SK-N-SH (cell line): ENCODE measurements at regions not wholly inside any gene's neighbourhood (a gene's known extent, or its start where the extent isn't known, plus 50 kb on each side); places are given as distances from the start of the nearest gene placed in this dataset.

Experiments
- CTCF ChIA-PET: fragments of 300-600, 350-600 bp; formaldehyde crosslinking; extraction: SDS; loops from one replicate; lab custom pipeline; 2021; lab: Yijun Ruan, JAX
- POLR2A ChIA-PET: fragments of 350-600 bp; sonication (Branson Sonifier 250); formaldehyde crosslinking; extraction: SDS; loops from one replicate; lab custom pipeline; 2020; ENCODE audit warnings: antibody characterized with exemption, inconsistent platforms; lab: Yijun Ruan, JAX
- DNase-seq: peaks from one replicate; pipeline ENCODE4 v3.0.0; 2012
- H2AFZ ChIP-seq: fragments of 200-600 bp; sonication (generic); 2 replicates; pipeline ENCODE4 v1.8.1; 2016; ENCODE audit warnings: antibody characterized with exemption, mild to moderate bottlenecking, low read depth
- H3F3A ChIP-seq: fragments of 200-600 bp; sonication (generic); replicated peaks from 2 replicates; pipeline ENCODE3; 2016; ENCODE audit warnings: antibody characterized with exemption, mild to moderate bottlenecking; ENCODE audit not compliant: insufficient read depth
- H3K27ac ChIP-seq, 2 experiments: fragments of 200-500 bp in 1 of 2; fragments of 200-600 bp in 1 of 2; sonication (Bioruptor generic) in 1 of 2; sonication (generic), shearing (Covaris generic) in 1 of 2; 2 replicates each; pipeline versions ENCODE4 v1.5.1 to v1.6.1; 2014 to 2016; ENCODE audit warnings: low read depth in 2 of 2, inconsistent platforms in 1 of 2, low read length in 1 of 2, mild to moderate bottlenecking in 1 of 2, mixed read lengths in 1 of 2
- H3K27me3 ChIP-seq: fragments of 200-600 bp; sonication (generic), shearing (Covaris generic); 2 replicates; pipeline ENCODE4 v1.6.1; 2016; ENCODE audit warnings: mixed run types; ENCODE audit not compliant: insufficient read depth
- H3K36me3 ChIP-seq, 2 experiments: fragments of 200-500 bp in 1 of 2; fragments of 200-600 bp in 1 of 2; sonication (Bioruptor generic) in 1 of 2; sonication (generic) in 1 of 2; replicated peaks in 1 of 2; 2 replicates each; pipeline versions ENCODE3 to v1.5.1; 2014 to 2016; ENCODE audit warnings: low read length in 1 of 2, mild to moderate bottlenecking in 1 of 2; ENCODE audit not compliant: insufficient read depth in 2 of 2, control insufficient read depth in 1 of 2
- H3K4me1 ChIP-seq, 2 experiments: fragments of 200-500 bp in 1 of 2; fragments of 200-600 bp in 1 of 2; sonication (Bioruptor generic) in 1 of 2; sonication (generic), shearing (Covaris generic) in 1 of 2; 2 replicates each; pipeline versions ENCODE4 v1.5.1 to v1.6.1; 2014 to 2016; ENCODE audit warnings: low read depth in 1 of 2, low read length in 1 of 2, mixed run types in 1 of 2; ENCODE audit not compliant: insufficient read depth in 2 of 2, control insufficient read depth in 1 of 2
- H3K4me2 ChIP-seq: fragments of 200-600 bp; sonication (generic), shearing (Covaris generic); 2 replicates; pipeline ENCODE4 v1.6.1; 2017; ENCODE audit warnings: mixed run types
- H3K4me3 ChIP-seq, 2 experiments: fragments of 200-500 bp in 1 of 2; fragments of 200-600 bp in 1 of 2; sonication (Bioruptor generic) in 1 of 2; sonication (generic), shearing (Covaris generic) in 1 of 2; 2 replicates each; pipeline versions ENCODE4 v1.5.1 to v1.8.1; 2014 to 2016; ENCODE audit warnings: low read depth in 2 of 2, inconsistent platforms in 1 of 2, low read length in 1 of 2, mild to moderate bottlenecking in 1 of 2, mixed read lengths in 1 of 2, moderate library complexity in 1 of 2
- H3K79me2 ChIP-seq: fragments of 200-600 bp; sonication (generic); 2 replicates; pipeline ENCODE4 v1.8.1; 2017; ENCODE audit warnings: mild to moderate bottlenecking; ENCODE audit not compliant: insufficient read depth
- H3K9ac ChIP-seq: fragments of 200-600 bp; sonication (generic); 2 replicates; pipeline ENCODE4 v1.6.1; 2017; ENCODE audit warnings: mixed run types
- H3K9me2 ChIP-seq: fragments of 200-600 bp; sonication (generic); 2 replicates; pipeline ENCODE4 v1.6.1; 2017; ENCODE audit warnings: mixed run types
- H3K9me3 ChIP-seq: fragments of 200-600 bp; sonication (generic); 2 replicates; pipeline ENCODE4 v1.6.1; 2017; ENCODE audit warnings: mixed run types, mild to moderate bottlenecking, moderate library complexity
- H4K20me1 ChIP-seq: fragments of 200-600 bp; sonication (generic); 2 replicates; pipeline ENCODE4 v1.6.1; 2017; ENCODE audit warnings: mild to moderate bottlenecking, mixed run types; ENCODE audit not compliant: insufficient read depth
- CHD2 ChIP-seq: fragments of 150-350 bp; IDR thresholded peaks from 2 replicates; pipeline ENCODE4 v1.6.1; 2018; ENCODE audit warnings: low read length; ENCODE audit not compliant: partially characterized antibody
- ELF1 ChIP-seq: IDR thresholded peaks from 2 replicates; pipeline ENCODE4 v1.4.0; 2012
- EP300 ChIP-seq, 2 experiments: IDR thresholded peaks; 2 replicates each; pipeline versions ENCODE4 v1.4.0 to v1.6.1; 2012; ENCODE audit warnings: borderline replicate concordance in 1 of 2, low read depth in 1 of 2, low read length in 1 of 2
- FOSL2 ChIP-seq: IDR thresholded peaks from 2 replicates; pipeline ENCODE4 v1.4.0; 2012; ENCODE audit warnings: low read depth, mild to moderate bottlenecking, moderate library complexity, borderline replicate concordance
- FOXJ3 ChIP-seq: sonication (generic); formaldehyde crosslinking; IDR thresholded peaks from 2 replicates; pipeline ENCODE4 v1.5.1; 2020; ENCODE audit warnings: mild to moderate bottlenecking, missing genetic modification reagents
- FOXM1 ChIP-seq: IDR thresholded peaks from 2 replicates; pipeline ENCODE4 v1.4.0; 2012; ENCODE audit warnings: low read depth, mild to moderate bottlenecking
- GABPA ChIP-seq: IDR thresholded peaks from 2 replicates; pipeline ENCODE4 v1.4.0; 2012; ENCODE audit warnings: low read depth, mild to moderate bottlenecking
- GATA2 ChIP-seq: sonication (generic); formaldehyde crosslinking; IDR thresholded peaks from 2 replicates; pipeline ENCODE4 v1.5.0; 2020; ENCODE audit warnings: mild to moderate bottlenecking, missing genetic modification reagents
- MAX ChIP-seq: IDR thresholded peaks from 2 replicates; pipeline ENCODE4 v1.4.0; 2012; ENCODE audit warnings: low read depth
- MEF2A ChIP-seq: IDR thresholded peaks from 2 replicates; pipeline ENCODE4 v1.4.0; 2012; ENCODE audit warnings: low read depth, borderline replicate concordance
- NFIC ChIP-seq: IDR thresholded peaks from 2 replicates; pipeline ENCODE4 v1.4.0; 2012; ENCODE audit warnings: borderline replicate concordance
- NRF1 ChIP-seq: IDR thresholded peaks from 2 replicates; pipeline ENCODE4 v1.6.1; 2012; ENCODE audit warnings: low read depth, mild to moderate bottlenecking, low read length
- POLR2AphosphoS5 ChIP-seq: IDR thresholded peaks from 2 replicates; pipeline ENCODE4 v1.6.1; 2012; ENCODE audit warnings: low read depth, low read length
- RCOR1 ChIP-seq: fragments of 150-350 bp; IDR thresholded peaks from 2 replicates; pipeline ENCODE4 v1.6.1; 2017; ENCODE audit warnings: antibody characterized with exemption, low read length
- SIN3A ChIP-seq: IDR thresholded peaks from 2 replicates; pipeline ENCODE4 v1.6.1; 2012; ENCODE audit warnings: low read depth, mild to moderate bottlenecking, low read length, moderate library complexity, borderline replicate concordance
- TCF12 ChIP-seq: IDR thresholded peaks from 2 replicates; pipeline ENCODE4 v1.4.0; 2012
- TEAD4 ChIP-seq: IDR thresholded peaks from 2 replicates; pipeline ENCODE4 v1.4.0; 2012; ENCODE audit warnings: mild to moderate bottlenecking, borderline replicate concordance; ENCODE audit not compliant: insufficient read depth
- USF1 ChIP-seq: IDR thresholded peaks from 2 replicates; pipeline ENCODE4 v1.4.0; 2012; ENCODE audit warnings: low read depth, borderline replicate concordance
- WGBS: methylation state at CpG from one replicate; pipeline ENCODE4 v1.1.6; 2017; ENCODE audit warnings: low lambda C conversion rate; 5-methylcytosine and 5-hydroxymethylcytosine counted together
- TF ChIP-seq, protein P1 (sequence below): IDR thresholded peaks from 2 replicates; pipeline ENCODE4; 2012

DNA sequence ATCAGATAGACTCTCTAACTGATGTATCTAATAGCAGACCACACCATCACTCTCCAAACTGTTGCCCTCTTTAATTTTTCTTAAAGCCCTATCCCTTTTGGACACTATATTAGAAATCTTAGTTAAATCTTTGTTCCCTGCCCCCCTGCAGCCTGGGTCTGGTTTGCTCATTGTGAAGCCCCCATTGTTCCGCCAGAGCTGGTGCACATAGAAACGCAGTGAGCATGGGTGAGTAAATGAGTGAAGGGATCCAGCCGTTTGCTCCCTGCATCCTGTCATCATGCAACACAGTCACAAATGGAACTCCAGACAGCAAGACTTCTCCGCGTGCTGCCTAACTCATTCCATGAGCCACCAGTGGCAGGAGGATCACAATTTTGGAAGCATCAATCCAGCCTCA lies 402.5 kb downstream of the PREX1 start:
- no peaks in the 10 kb centered on the region for H3K36me3 ChIP-seq
- H4K20me1 ChIP-seq = no peaks in the 10 kb centered on the region
- CTCF ChIA-PET = interaction anchor here (1.7 kb wide), 1 partner anchor 196 kb away, joined by 4 read pairs; no protein-coding TSS in a partner anchor
- WGBS = 62% methylated on average over 5 of the region's 5 CpGs
- no peak overlapping the region for H3K4me2 ChIP-seq
- H3K4me3 ChIP-seq = no peak overlapping the region
- H3K27me3 ChIP-seq = no peaks in the 10 kb centered on the region
- POLR2A ChIA-PET = no interaction called here
- no peak overlapping the region for H3K27ac ChIP-seq
- no peak overlapping the region for H2AFZ ChIP-seq
- no peak for DNase-seq
- H3K79me2 ChIP-seq = no peaks in the 10 kb centered on the region
- no peaks in the 10 kb centered on the region; a peak in 1 of 4 replicates for H3K4me1 ChIP-seq
- no peaks in the 10 kb centered on the region for H3K9me3 ChIP-seq
- H3F3A ChIP-seq = no peaks in the 10 kb centered on the region
- H3K9ac ChIP-seq = no peak overlapping the region
- no peaks in the 10 kb centered on the region for H3K9me2 ChIP-seq
- TF ChIP-seq CHD2 (no peak), GABPA (no peak), TEAD4 (no peak), GATA2 (CRISPR knock-in tag) (no peak), FOXM1 (no peak), POLR2AphosphoS5 (no peak), ELF1 (no peak), NFIC (no peak), NRF1 (no peak), RCOR1 (no peak), EP300 (IDR thresholded peaks at IDR 0.05; ENCODE audit: borderline replicate concordance in 1 of 2, low read depth in 1 of 2, low read length in 1 of 2) (no peak), FOXJ3 (CRISPR knock-in tag) (no peak)
- TF ChIP-seq, protein P1, sequence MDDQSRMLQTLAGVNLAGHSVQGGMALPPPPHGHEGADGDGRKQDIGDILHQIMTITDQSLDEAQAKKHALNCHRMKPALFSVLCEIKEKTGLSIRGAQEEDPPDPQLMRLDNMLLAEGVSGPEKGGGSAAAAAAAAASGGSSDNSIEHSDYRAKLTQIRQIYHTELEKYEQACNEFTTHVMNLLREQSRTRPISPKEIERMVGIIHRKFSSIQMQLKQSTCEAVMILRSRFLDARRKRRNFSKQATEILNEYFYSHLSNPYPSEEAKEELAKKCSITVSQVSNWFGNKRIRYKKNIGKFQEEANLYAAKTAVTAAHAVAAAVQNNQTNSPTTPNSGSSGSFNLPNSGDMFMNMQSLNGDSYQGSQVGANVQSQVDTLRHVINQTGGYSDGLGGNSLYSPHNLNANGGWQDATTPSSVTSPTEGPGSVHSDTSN = no peak

DNA sequence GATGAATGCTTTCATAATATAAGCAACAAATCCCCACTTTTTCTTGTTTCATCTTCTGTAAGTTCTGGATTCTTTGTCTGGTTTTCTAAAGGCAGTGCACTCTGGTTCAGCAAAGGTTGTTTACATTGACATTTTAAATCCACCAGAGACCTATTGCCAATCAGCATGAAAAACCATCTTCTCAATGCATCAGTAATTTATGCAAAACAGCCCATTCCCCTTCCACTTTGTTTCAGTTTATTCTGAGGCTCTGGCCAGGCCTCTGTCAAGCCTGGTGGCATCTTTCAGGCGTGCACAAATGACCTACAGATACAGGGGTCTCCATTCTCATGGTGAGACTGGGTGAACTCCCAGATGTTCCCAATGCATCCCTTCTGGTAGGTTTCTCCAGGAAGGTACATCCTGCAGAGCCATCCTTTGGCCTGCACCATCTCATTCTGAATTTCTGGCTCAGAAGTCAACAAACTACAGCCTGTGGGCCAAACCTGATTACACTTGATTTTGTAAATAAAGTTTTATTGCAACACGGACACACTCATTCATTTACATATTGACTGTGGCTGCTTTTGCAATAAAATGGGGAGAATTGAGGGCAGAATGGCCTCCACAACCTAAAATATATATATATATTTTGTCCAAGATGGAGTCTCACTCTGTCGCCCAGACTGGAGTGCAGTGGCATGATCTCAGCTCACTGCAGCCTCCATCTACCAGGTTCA lies 405.4 kb downstream of the PREX1 start:
- no peak for DNase-seq
- Histone ChIP-seq H3K4me1 (no peaks in the 10 kb centered on the region; a peak in 1 of 4 replicates), H2AFZ (no peak overlapping the region), H3K9me2 (no peaks in the 10 kb centered on the region), H3K9me3 (no peaks in the 10 kb centered on the region), H3K27me3 (no peaks in the 10 kb centered on the region; the same call in 1 of the 2 replicates), H3K79me2 (no peaks in the 10 kb centered on the region), H3K9ac (no peak overlapping the region), H3K4me3 (no peak overlapping the region), H3K36me3 (no peaks in the 10 kb centered on the region), H3F3A (no peaks in the 10 kb centered on the region), H3K4me2 (no peak overlapping the region), H3K27ac (no peak overlapping the region), H4K20me1 (no peaks in the 10 kb centered on the region)
- 53% methylated on average over 3 of the region's 3 CpGs for whole genome bisulfite sequencing
- CTCF ChIA-PET = no interaction called here
- no peak for TF ChIP-seq NRF1
- no peak for TF ChIP-seq MAX
- no peak for TF ChIP-seq SIN3A
- TF ChIP-seq FOSL2 = no peak
- no peak for TF ChIP-seq GATA2 (CRISPR knock-in tag)
- no peak for TF ChIP-seq EP300 (IDR thresholded peaks at IDR 0.05; ENCODE audit: borderline replicate concordance in 1 of 2, low read depth in 1 of 2, low read length in 1 of 2)
- no peak for TF ChIP-seq POLR2AphosphoS5
- no peak for TF ChIP-seq RCOR1
- TF ChIP-seq, protein P1 = no peak
- no peak for TF ChIP-seq CHD2
- no peak for TF ChIP-seq NFIC
- TF ChIP-seq TCF12 = no peak
- TF ChIP-seq USF1 = no peak
- no peak for TF ChIP-seq MEF2A
- POLR2A ChIA-PET = no interaction called here
